HuH-7.5 (cell line): ENCODE measurements at regions not wholly inside any gene's neighbourhood (a gene's known extent, or its start where the extent isn't known, plus 50 kb on each side); places are given as distances from the start of the nearest gene placed in this dataset.
A peak's percentile ranks its signal among the peaks of the same experiment; 100 is the strongest.
"Not testable (repeated sequence)": the region's sequence is repeated elsewhere in the genome, so short reads cannot be mapped to it uniquely, and the experiment has no call there.

ENCODE experiments used
- DNase-seq: peaks from one replicate; pipeline ENCODE4 v3.0.0; 2011; ENCODE audit warnings: low spot score

GRCh38 chr21:36247316-36248010 lies 72.5 kb upstream of the MORC3 start:
- no peak for DNase-seq

DNA sequence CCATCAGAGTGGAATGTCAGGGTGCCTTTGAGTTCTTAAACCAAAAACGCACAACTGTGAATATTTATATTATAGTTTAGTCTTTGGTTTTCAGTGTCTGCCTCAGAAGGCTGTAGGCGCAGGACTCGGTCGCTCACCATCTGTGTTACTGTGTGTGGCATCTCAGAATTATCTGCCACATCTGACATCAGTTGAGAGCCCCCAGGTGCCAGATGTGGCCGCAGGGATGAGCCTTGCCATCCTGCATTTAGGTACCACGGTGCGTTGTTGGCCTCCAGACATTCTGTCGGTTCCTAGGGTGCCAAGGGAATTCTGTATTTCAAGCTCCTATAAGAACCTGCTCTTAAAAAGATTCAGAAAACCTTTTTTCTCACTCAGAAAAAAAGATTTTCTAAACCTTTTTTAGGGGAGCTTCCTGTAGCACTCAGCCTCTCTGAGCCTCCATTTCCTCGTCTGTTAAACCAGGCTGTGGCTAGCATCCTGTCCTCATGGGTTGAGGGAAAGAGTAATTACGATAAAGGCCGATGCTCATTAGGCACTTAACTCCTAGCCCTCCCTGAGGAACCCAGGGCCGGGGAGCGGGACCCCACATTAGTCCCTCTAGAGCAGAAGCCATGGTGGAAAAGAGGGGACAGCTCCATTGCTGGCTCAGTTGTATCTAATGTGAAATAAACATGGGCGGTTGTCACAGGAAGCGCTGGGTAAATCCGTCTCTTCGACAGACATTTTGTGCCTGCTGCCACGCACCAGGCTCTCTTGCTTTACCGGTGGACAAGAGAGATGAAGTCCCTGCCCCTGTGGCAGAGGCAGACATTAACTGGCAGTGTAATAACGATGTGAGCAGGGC lies 70.2 kb upstream of the MORC3 start:
- DNase-seq, result no peak

GRCh38 chr21:36250423-36251075 lies 69.4 kb upstream of the MORC3 start:
- DNase-seq, result no peak

DNA sequence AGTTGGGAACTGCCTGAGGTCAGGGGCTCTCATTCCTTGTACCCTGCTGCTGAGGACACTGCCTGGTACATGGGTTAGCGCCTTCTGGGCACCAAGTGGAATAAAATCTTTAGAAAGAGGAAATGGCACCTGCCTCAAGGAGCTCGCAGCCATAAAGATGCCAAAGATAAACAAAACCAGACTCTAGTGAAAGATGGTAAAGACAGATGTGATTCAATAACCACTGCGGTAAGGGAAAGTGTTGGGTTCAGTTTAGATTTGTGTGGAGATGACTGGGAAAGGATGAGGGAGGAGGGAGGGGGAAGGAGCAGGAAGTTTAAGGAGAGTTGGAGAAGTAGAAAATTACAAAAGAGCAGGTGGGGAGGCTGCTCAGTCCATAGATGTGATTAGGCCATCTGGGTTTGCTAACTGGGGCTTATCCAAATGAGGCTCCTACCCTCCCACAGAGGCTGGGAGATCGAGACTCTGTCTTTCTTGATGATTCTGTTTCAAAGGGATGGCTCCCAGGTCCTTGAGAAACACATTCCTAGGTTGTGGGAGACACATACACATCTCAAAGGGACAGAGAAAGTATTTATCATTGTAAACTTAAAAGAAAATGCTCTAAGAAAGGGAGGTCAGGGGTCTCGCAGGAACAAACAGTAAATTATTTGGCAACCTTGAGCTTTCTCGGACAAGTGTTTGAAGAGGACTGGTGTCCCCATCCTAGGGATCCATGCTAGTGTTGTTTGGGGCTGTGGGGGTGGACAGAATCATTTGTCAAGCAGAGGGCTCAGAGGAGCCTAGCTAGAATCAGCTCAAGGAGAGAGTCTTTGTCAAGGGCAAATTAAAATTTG lies 65.7 kb upstream of the MORC3 start:
- no peak for DNase-seq

DNA sequence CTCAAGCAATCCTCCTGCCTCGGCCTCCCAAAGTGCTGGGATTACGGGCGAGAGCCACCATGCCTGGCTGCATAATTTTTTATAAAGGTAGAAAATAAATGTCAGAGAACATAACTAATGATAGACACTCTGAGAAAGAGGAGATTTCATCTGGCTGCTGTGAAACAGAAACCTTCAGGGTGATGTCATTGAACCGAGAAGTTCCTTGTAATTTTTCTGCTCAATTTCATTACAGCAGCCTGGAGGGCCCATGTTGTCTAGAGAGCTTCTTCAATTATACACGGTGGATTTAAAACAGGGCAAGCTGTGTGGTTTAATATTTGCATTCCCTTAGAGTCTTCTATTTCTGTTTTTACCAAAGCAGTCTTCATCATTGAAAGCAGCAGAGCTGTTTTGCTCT lies 64.3 kb upstream of the MORC3 start:
- no peak for DNase-seq

DNA sequence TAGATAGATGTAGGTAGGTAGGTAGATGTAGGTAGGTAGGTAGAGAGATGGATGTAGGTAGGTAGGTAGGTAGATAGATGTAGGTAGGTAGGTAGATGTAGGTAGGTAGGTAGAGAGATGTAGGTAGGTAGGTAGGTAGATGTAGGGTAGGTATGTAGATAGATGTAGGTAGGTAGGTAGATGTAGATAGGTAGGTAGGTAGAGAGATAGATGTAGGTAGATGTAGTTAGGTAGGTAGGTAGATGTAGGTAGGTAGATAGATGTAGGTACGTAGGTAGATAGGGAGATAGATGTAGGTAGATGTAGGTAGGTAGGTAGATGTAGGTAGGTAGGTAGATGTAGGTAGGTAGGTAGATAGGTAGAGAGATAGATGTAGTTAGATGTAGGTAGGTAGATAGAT lies 62.3 kb upstream of the MORC3 start:
- no peak for DNase-seq

DNA sequence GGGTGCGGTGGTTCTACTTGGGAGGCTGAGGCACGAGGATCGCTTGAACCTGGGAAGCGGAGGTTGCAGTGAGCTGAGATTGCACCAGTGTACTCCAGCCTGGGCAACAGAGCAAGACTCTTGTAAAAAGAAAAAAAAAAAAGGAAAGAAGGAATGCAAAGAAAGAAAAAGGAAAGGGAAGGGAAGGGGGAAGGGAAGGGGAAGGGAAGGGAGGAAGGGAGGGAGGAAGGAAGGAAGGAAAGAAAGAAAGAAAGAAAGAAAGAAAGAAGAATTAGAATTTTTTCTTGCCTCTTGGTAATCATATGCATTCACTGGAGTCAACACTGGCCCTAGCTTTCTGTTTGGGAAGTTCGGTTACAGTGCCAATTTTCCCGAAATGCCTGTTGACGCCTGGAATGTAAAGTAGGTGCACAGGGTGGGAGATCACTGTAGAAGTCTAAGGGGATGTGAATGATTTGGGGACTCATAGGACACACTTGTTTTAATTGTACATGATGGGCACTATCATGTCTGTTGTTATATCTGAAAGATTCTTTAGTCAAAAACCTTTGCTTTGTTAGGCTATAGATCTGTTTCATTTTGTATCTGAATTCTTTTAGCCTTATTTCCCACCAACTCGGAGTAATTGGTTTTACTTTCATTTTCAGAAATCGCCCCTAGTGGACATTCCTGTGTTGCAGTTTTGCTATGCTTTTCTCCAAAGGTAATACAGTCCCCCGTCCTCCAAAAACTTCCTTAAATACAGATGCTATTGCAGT lies 59.8 kb upstream of the MORC3 start:
- peak; percentile 36 for DNase-seq

- DNase-seq, result no peak
These were observed 59.2 kb upstream of the MORC3 start for GRCh38 chr21:36260802-36261201.

- DNase-seq, result no peak
These were observed 58.5 kb upstream of the MORC3 start for GRCh38 chr21:36261459-36261858.

GRCh38 chr21:36263797-36264196 lies 56.2 kb upstream of the MORC3 start:
- DNase-seq, result no peak

DNA sequence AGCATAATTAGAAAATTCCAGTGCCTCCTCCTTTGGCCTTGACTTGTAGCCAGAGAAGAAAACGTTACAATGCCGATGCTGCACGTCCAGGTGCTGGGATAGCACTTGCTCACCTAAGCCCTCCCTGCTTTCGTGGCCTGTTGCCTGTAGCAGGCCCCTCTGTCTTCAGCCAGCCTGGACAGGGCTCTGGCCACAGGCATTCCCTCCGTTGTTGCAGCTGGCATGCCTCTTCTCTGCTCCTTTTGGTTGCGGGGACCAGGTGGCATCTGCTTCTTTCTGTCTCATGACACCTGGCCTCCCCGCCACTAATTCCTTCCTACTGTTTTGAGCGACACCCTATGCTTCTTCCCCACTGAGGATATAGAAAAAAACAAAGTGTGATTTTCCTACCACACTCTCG lies 54.6 kb upstream of the MORC3 start:
- no peak for DNase-seq

- DNase-seq, result not testable (repeated sequence)
These were observed 52.2 kb upstream of the MORC3 start for GRCh38 chr21:36267828-36268227.

DNA sequence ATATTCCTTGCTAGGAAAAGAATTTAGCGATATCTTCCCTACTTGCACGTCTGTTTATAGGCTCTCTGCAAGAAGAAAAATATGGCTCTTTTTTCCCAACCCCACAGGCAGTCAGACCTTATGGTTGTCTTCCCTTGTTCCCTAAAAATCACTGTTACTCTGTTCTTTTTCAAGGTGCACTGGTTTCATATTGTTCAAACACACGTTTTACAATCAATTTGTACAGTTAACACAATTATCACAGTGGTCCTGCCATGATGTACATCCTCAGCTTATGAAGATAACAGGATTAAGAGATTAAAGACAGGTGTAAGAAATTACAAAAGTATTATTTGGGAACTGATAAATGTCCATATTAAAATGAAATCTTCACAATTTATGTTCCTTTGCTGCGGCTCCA lies 51.7 kb upstream of the MORC3 start:
- not testable (repeated sequence) for DNase-seq
